Neural cell (in vitro differentiated cells): ENCODE measurements at regions not wholly inside any gene's neighbourhood (a gene's known extent, or its start where the extent isn't known, plus 50 kb on each side); places are given as distances from the start of the nearest gene placed in this dataset.

ENCODE experiments used
- EZH2 ChIP-seq: fragments of 200-600, 300-800 bp; shearing (Covaris generic), sonication (generic); IDR thresholded peaks from 2 replicates; pipeline ENCODE4 v1.6.1; 2014; ENCODE audit warnings: antibody characterized with exemption, low read length, borderline replicate concordance, mild to moderate bottlenecking; ENCODE audit not compliant: insufficient read depth, poor library complexity, severe bottlenecking
- MXI1 ChIP-seq: fragments of 450-650 bp; conservative IDR thresholded peaks from 2 replicates; pipeline ENCODE4 v1.6.1; 2014; ENCODE audit warnings: antibody characterized with exemption, mild to moderate bottlenecking; ENCODE audit not compliant: poor library complexity, severe bottlenecking
- POLR2AphosphoS5 ChIP-seq: IDR thresholded peaks from 2 replicates; pipeline ENCODE4 v1.6.1; 2012
- RAD21 ChIP-seq: fragments of 450-650 bp; conservative IDR thresholded peaks from 2 replicates; pipeline ENCODE4 v1.6.1; 2014; ENCODE audit warnings: antibody characterized with exemption, mild to moderate bottlenecking, moderate library complexity
- REST ChIP-seq: IDR thresholded peaks from 2 replicates; pipeline ENCODE4 v1.6.1; 2012; ENCODE audit warnings: borderline replicate concordance
- SMC3 ChIP-seq: fragments of 450-650 bp; conservative IDR thresholded peaks from 2 replicates; pipeline ENCODE4 v1.6.1; 2014; ENCODE audit warnings: antibody characterized with exemption, mild to moderate bottlenecking, moderate library complexity; ENCODE audit not compliant: poor library complexity
- TAF1 ChIP-seq: IDR thresholded peaks from 2 replicates; pipeline ENCODE4 v1.6.1; 2012; ENCODE audit warnings: low read depth
- TF ChIP-seq, protein P1 (sequence below): fragments of 450-650 bp; IDR thresholded peaks from 2 replicates; pipeline ENCODE4 v1.5.1; 2014; ENCODE audit warnings: antibody characterized with exemption, mild to moderate bottlenecking, moderate library complexity; ENCODE audit not compliant: poor library complexity, severe bottlenecking

DNA sequence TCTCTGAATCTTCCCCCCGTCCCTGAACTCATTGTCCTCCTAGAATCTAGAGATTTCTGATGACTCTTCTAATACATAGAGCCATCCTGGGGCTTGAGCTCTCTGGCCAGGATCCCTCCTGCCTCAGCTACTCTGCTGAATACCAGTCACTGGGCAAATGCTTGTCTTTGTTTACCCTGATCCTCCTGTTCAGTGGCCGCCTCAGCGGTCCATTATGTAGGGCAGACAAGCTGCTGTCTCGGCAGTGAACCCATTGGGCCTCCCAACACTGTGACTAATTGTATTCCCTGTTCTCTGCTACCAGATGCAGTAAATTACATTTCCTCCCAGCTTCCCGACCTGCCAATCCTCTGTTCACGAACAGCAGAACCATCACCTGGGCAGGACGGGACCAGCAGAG is 151.6 kb downstream of the PALM2AKAP2 start:
- TF ChIP-seq, protein P1, sequence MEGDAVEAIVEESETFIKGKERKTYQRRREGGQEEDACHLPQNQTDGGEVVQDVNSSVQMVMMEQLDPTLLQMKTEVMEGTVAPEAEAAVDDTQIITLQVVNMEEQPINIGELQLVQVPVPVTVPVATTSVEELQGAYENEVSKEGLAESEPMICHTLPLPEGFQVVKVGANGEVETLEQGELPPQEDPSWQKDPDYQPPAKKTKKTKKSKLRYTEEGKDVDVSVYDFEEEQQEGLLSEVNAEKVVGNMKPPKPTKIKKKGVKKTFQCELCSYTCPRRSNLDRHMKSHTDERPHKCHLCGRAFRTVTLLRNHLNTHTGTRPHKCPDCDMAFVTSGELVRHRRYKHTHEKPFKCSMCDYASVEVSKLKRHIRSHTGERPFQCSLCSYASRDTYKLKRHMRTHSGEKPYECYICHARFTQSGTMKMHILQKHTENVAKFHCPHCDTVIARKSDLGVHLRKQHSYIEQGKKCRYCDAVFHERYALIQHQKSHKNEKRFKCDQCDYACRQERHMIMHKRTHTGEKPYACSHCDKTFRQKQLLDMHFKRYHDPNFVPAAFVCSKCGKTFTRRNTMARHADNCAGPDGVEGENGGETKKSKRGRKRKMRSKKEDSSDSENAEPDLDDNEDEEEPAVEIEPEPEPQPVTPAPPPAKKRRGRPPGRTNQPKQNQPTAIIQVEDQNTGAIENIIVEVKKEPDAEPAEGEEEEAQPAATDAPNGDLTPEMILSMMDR: no peak
- TF ChIP-seq POLR2AphosphoS5 (no peak), EZH2 (no peak), RAD21 (no peak), SMC3 (no peak), MXI1 (no peak), TAF1 (no peak), REST (no peak)
